ENCODE measurements at regions not wholly inside any gene's neighbourhood (a gene's known extent, or its start where the extent isn't known, plus 50 kb on each side); places are given as distances from the start of the nearest gene placed in this dataset.

GRCh38 chr14:25132094-25132493, 82.1 kb upstream of the STXBP6 start:
- peaks cover 0 to 9% (median 3%) of the 10 kb centered on the region in 4 donors for H3K4me1 ChIP-seq
- TF ChIP-seq POLR2A (IDR thresholded peaks at IDR 0.05) = no peak
- no peak overlapping the region for H3K27ac ChIP-seq
- H3K36me3 ChIP-seq = no peaks in the 10 kb centered on the region
- peaks cover 0 to 36% (median 13%) of the 10 kb centered on the region in 3 donors for H3K27me3 ChIP-seq
- no peak overlapping the region for H3K4me3 ChIP-seq
- no peak for DNase-seq
- 70 to 83% (median 80%) methylated on average over 2 of the region's 2 CpGs for WGBS, 5 donors
- intact Hi-C loops (cut with DNase I; ENCODE audit: low total_unique reads) = no loop called here
- no peaks in the 10 kb centered on the region for H3K9me3 ChIP-seq

- no peaks in the 10 kb centered on the region for H3K36me3 ChIP-seq
- H3K4me3 ChIP-seq = no peak overlapping the region
- peaks cover 0 to 6% (median 0%) of the 10 kb centered on the region in 4 donors for H3K4me1 ChIP-seq
- intact Hi-C loops (cut with DNase I; ENCODE audit: low total_unique reads) = no loop called here
- TF ChIP-seq POLR2AphosphoS5 (IDR thresholded peaks at IDR 0.05) = no peak
- TF ChIP-seq EP300 (IDR thresholded peaks at IDR 0.05) = no peak
- no peak for TF ChIP-seq POLR2A (IDR thresholded peaks at IDR 0.05)
- TF ChIP-seq CTCF (IDR thresholded peaks at IDR 0.05) = no peak
- H3K27me3 ChIP-seq = no peaks in the 10 kb centered on the region
- H3K9me3 ChIP-seq = no peaks in the 10 kb centered on the region
- H3K27ac ChIP-seq = no peak overlapping the region
- no peak for DNase-seq
- 81 to 89% (median 81%) methylated on average over 3 of the region's 3 CpGs for WGBS, 5 donors
Observed at GRCh38 chr14:25122843-25123242, 72.9 kb upstream of the STXBP6 start.

- Histone ChIP-seq H3K4me3 (no peak overlapping the region), H3K27ac (no peak overlapping the region), H3K4me1 (peaks cover 0 to 6% (median 0%) of the 10 kb centered on the region in 4 donors), H3K36me3 (no peaks in the 10 kb centered on the region), H3K27me3 (no peaks in the 10 kb centered on the region), H3K9me3 (no peaks in the 10 kb centered on the region)
- TF ChIP-seq EP300 (IDR thresholded peaks at IDR 0.05) (no peak), POLR2A (IDR thresholded peaks at IDR 0.05) (no peak), CTCF (IDR thresholded peaks at IDR 0.05) (no peak), POLR2AphosphoS5 (IDR thresholded peaks at IDR 0.05) (no peak)
- intact Hi-C loops (cut with DNase I; ENCODE audit: low total_unique reads) = no loop called here
- DNase-seq = no peak
- 77 to 89% (median 84%) methylated on average over 5 of the region's 5 CpGs for WGBS, 5 donors
Observed at GRCh38 chr14:25122211-25122610, 72.3 kb upstream of the STXBP6 start.

GRCh38 chr14:25121337-25122129, 71.6 kb upstream of the STXBP6 start:
- Histone ChIP-seq H3K27me3 (no peaks in the 10 kb centered on the region), H3K4me3 (no peak overlapping the region), H3K27ac (no peak overlapping the region), H3K36me3 (no peaks in the 10 kb centered on the region), H3K4me1 (peaks cover 0 to 6% (median 0%) of the 10 kb centered on the region in 4 donors), H3K9me3 (no peaks in the 10 kb centered on the region)
- intact Hi-C loops (cut with DNase I; ENCODE audit: low total_unique reads) = no loop called here
- TF ChIP-seq POLR2AphosphoS5 (IDR thresholded peaks at IDR 0.05) (peak in 1 of 3 donors; percentile 37), EP300 (IDR thresholded peaks at IDR 0.05) (no peak)
- 64 to 80% (median 68%) methylated on average over 3 of the region's 3 CpGs for WGBS, 5 donors
- no peak for DNase-seq

GRCh38 chr14:25120261-25120660, 70.3 kb upstream of the STXBP6 start:
- DNase-seq = no peak
- peaks cover 0 to 6% (median 0%) of the 10 kb centered on the region in 4 donors for H3K4me1 ChIP-seq
- no peak overlapping the region for H3K27ac ChIP-seq
- H3K27me3 ChIP-seq = no peaks in the 10 kb centered on the region
- WGBS, 5 donors = 53 to 67% (median 55%) methylated on average over 3 of the region's 3 CpGs
- no peak overlapping the region for H3K4me3 ChIP-seq
- no peak for TF ChIP-seq CTCF (IDR thresholded peaks at IDR 0.05)
- TF ChIP-seq EP300 (IDR thresholded peaks at IDR 0.05) = no peak
- TF ChIP-seq POLR2A (IDR thresholded peaks at IDR 0.05) = no peak
- H3K36me3 ChIP-seq = no peaks in the 10 kb centered on the region
- no peaks in the 10 kb centered on the region for H3K9me3 ChIP-seq
- intact Hi-C loops (cut with DNase I; ENCODE audit: low total_unique reads) = no loop called here
